ENCODE measurements at regions not wholly inside any gene's neighbourhood (a gene's known extent, or its start where the extent isn't known, plus 50 kb on each side); places are given as distances from the start of the nearest gene placed in this dataset.
"Not testable (repeated sequence)": the region's sequence is repeated elsewhere in the genome, so short reads cannot be mapped to it uniquely, and the experiment has no call there.

- DNase-seq (ENCODE audit: low read depth), result no peak
Measured at GRCh38 chr5:40137223-40137622, 542.5 kb upstream of the PTGER4 start.

DNA sequence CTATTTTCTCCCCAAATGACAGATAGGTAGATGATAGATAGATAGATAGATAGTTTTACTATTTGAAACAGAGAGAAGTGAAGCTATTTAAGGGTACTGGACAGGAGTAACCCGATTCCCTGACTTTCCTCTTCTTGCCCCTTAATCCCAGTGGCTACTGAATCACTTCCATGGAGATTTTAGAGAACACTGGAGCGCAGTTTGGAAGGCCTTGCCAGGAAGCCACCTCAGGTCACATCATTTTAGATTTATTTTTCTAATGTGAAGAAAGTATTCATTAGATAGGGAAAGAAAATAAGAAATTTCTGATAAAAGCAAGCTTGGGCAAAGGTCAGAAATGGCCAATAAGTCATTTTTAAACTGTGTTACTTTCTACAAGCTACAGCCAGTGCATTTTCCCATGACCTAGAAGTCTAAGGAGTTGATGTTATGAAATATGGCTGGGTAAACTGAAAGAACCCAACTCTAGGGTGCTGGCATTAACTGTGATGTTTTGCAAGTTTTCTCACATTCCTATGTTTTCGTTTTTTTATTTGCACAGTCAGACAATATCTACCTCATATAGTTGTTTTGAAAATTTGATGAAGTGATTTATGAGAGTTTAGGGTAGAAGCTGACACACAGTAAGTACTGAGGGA lies 544.7 kb upstream of the PTGER4 start:
- no peak for DNase-seq (ENCODE audit: low read depth)

- no peak for DNase-seq (ENCODE audit: low read depth)
Measured at GRCh38 chr5:40124367-40124766, 555.3 kb upstream of the PTGER4 start.

DNA sequence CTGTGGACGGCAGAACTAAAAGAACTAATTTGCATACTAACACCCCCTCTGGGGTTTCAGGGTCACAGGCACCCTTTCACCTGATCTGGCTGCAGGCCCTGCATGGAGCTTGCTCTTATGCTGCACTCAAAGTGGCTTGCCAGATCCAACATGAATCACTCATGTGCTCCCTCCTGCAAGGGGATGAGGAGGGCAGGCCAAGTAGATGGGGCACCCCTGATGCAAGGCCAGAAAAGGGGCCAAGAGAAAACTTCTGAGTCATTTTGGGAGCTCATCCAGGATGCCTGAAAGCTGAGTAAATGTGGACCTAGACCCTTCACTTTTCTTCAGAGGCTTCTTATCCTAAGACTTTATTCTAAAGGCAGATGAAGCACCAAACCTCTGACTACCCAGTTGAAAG lies 558.5 kb upstream of the PTGER4 start:
- no peak for DNase-seq (ENCODE audit: low read depth)

DNA sequence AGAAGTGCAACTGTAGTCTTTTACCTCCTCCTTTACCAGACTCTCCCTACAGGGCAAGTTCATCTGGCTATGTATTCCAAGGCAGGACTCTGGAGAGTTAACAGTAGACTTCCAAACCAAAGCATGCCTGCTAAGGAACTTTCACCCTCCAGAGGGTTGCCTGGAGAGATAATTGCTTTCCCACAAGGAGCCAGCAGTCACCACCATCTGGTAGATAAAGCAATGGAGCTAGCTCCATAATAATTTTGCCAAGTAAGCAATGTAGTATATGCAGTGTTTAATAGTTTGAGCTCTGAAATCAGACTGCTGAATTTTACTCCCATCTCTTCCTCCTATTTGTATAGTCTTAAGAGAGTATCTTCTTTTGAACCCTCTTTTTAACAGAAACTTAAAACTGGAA lies 566.8 kb upstream of the PTGER4 start:
- DNase-seq (ENCODE audit: low read depth), result no peak

DNA sequence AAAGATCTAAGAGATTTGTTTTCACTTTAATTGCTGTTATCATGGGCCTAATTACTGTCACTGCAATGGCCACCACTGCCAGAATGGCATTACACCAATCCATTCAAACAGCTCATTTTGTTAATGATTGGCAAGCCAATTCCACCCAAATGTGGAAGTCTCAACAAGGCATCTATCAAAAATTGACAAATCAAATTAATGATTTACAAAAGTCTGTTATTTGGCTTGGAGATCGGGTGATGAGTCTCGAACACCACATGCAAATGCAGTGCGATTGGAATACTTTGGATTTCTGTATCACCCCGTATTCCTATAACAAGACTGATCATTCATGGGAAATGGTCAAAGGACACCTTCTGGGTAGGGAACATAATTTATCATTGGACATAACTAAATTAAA lies 568.7 kb upstream of the PTGER4 start:
- not testable (repeated sequence) for DNase-seq (ENCODE audit: low read depth)

DNA sequence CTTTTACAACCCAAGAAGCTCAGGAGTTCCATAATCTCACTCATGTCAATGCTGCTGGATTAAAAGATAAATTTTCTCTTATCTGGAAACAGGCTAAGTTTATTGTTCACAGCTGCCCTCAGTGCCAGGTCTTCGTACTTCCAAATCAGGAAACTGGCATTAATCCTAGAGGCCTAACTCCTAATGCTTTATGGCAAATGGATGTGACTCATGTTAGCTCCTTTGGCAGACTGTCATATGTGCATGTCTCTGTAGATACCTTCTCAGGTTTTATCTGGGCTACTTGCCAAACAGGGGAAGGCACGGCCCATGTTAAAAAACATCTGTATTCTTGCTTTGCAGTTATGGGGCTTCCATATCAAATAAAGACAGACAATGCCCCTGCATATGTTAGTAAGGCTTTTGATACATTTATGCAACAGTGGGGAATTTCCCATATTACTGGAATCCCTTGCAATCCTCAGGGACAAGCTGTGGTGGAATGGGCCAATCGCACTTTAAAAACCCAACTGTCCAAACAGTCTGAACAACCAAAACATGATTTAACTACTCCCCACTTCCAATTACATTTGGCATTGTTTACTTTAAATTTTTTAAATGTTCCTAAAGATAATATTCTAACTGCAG lies 570.8 kb upstream of the PTGER4 start:
- DNase-seq (ENCODE audit: low read depth), result not testable (repeated sequence)

DNA sequence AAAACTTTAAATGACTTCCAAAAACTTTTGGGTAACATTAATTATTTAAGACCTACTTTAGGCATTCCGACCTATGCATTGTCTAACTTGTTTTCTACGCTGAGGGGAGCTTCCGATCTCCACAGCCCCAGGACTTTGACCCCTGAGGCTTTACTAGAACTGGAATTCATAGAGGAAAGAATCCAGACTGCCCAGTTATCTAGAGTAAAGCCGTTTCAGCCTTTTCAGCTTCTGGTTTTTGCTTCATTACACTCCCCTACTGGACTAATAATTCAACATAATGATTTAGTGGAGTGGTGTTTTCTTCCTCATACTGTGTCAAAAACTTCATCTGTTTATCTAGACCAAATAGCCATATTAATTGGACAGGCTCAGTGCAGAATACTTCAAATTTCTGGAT lies 571.9 kb upstream of the PTGER4 start:
- DNase-seq (ENCODE audit: low read depth), result not testable (repeated sequence)

DNA sequence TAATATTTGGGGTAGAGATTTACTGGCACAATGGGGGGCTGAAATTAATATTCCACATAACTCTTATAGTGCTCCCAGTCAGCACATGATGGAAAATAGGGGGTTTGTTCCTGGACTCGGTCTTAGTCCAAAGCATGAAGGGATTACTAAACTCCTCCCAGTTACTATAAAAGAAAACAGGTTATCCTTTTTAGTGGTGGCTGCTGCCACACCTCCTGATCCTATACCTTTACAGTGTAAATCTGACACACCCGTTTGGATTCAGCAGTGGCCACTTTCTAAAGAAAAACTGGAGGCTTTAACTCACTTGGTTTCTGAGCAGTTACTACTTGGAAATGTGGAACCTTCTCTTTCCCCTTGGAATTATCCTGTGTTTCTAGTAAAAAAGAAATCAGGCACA lies 572.9 kb upstream of the PTGER4 start:
- DNase-seq (ENCODE audit: low read depth), result no peak

GRCh38 chr5:40098313-40098712 lies 581.4 kb upstream of the PTGER4 start:
- no peak for DNase-seq (ENCODE audit: low read depth)

GRCh38 chr5:40093550-40093949 lies 586.2 kb upstream of the PTGER4 start:
- no peak for DNase-seq (ENCODE audit: low read depth)

DNA sequence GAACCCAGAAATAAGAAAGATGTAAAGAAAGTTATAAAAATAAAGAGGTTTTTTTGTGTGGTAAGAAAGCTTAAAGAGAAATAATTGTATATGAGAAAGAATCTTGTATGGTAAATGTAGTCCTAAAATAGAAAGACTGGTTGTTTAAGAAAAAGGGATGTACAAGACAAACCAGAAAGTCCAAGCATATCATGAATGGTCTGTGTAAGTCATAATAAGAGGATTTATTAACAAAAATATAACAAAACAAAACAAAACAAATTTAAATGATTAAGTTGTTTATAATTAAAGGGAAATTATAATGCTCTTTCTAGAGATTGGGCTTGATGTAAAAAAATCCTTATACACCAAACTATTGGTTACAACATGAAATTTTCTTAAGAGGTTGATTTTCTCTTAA lies 590.4 kb upstream of the PTGER4 start:
- DNase-seq (ENCODE audit: low read depth), result no peak

DNA sequence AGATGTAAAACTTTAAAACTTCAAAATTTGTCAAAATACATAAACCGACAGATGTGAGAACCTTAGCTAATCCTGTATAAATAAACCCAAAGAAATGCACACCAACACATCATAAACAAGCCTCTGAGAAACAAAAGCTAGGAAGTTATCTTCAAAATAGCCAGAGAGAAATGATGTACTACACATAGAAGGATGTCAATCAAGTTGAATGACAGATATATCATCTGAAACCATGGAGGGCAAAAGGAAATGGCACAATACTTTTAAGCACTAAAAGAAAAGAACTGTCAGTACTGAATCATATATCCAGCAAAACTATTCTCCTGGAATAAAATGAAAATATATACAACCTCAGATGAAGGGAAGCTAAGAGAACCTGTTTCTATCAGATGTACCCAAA lies 595.1 kb upstream of the PTGER4 start:
- DNase-seq (ENCODE audit: low read depth), result no peak

- no peak for DNase-seq (ENCODE audit: low read depth)
Measured at GRCh38 chr5:40082313-40082712, 597.4 kb upstream of the PTGER4 start.

GRCh38 chr5:40080191-40080590 lies 599.5 kb upstream of the PTGER4 start:
- DNase-seq (ENCODE audit: low read depth), result no peak

- no peak for DNase-seq (ENCODE audit: low read depth)
Measured at GRCh38 chr5:40078898-40079575, 600.7 kb upstream of the PTGER4 start.

- DNase-seq (ENCODE audit: low read depth), result no peak
Measured at GRCh38 chr5:40074826-40075225, 604.9 kb upstream of the PTGER4 start.

DNA sequence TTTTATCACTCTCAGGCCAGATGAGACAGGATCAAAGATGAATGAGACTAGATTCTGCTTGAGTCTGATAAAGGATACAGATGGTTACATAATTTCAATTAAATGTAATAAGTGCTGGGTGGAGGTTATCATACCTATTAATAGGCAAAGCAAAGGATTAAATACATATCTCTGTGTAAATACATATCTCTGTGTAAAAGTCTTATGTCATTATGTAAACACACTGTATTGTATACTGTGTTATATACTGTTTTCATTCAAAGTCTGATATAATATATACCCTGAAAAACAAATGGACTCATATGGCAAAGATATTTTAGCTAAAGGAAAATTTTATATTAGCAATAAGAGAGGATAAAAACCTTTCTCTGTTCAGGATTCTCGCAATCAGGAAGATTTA lies 605.8 kb upstream of the PTGER4 start:
- DNase-seq (ENCODE audit: low read depth), result no peak

- no peak for DNase-seq (ENCODE audit: low read depth)
Measured at GRCh38 chr5:40071870-40072269, 607.8 kb upstream of the PTGER4 start.

DNA sequence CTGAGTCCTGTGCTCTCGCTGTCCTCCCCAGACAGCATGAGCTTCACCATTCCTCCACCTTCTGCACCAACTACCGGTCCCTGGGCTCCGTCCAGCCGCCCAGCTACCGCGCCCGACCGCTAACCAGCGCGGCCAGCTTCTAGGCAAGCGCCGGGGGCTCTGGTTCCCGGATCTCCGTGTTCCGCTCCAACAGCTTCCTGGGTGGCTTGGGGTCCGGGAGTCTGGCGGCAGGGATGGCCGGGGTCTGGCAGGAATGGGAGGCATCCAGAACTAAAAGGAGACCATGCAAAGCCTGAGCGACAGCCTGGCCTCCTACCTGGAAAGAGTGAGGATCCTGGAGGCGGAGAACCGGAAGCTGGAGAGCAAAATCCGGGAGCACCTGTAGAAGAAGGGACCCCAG lies 613.1 kb upstream of the PTGER4 start:
- no peak for DNase-seq (ENCODE audit: low read depth)

GRCh38 chr5:40052808-40053207 lies 626.9 kb upstream of the PTGER4 start:
- no peak for DNase-seq (ENCODE audit: low read depth)

GRCh38 chr5:40046792-40047191 lies 622.0 kb upstream of the DAB2 start:
- DNase-seq (ENCODE audit: low read depth), result no peak

DNA sequence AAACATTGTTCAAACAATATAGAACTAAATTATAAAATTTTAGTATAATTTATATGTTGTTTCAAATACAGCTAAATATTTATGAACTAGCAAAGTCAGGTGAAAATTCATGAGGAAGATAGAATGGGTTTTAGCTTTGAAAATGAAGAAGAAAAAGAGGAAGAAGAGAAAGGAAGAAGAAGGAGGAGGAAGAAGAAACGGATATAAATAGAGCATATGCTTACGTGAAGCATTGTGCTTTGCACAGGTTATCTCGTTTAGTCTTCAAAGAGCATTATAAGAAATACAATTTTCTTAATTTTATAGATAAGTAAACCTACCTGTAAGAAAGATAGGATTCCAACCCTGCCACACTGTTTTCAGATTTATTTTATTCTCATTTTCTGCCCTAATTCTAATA lies 620.6 kb upstream of the DAB2 start:
- no peak for DNase-seq (ENCODE audit: low read depth)

DNA sequence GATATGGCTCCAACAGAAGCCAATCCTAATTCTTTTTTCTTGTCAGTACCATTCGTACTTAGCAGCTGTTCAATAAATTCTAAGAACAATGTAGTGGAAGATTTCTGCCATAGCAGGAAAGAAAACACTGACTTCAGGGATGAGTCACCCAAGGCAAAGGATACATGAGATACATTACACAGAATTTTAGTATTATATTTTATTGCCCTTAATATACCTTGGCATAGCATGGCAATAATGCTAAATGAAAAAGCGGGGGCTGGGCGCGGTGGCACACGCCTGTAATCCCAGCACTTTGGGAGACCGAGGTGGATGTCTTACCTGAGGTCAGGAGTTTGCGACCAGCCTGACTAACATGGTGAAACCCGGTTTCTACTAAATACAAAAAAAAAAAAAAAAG lies 619.1 kb upstream of the DAB2 start:
- DNase-seq (ENCODE audit: low read depth), result no peak
